Osteoblast (primary cell): ENCODE measurements at regions not wholly inside any gene's neighbourhood (a gene's known extent, or its start where the extent isn't known, plus 50 kb on each side); places are given as distances from the start of the nearest gene placed in this dataset.
A peak's percentile ranks its signal among the peaks of the same experiment; 100 is the strongest.

Source experiments
- DNase-seq: peaks from one replicate; pipeline ENCODE4 v3.0.0; 2011; ENCODE audit warnings: low spot score, mixed read lengths; ENCODE audit not compliant: insufficient read length; ENCODE audit errors: missing footprints
- H2AFZ ChIP-seq: 2 replicates; pipeline ENCODE4 v1.6.0; 2011; ENCODE audit warnings: mild to moderate bottlenecking, low read length
- H3K27ac ChIP-seq: 2 replicates; pipeline ENCODE4 v1.5.1; 2011; ENCODE audit warnings: mild to moderate bottlenecking, low read depth, low read length, moderate library complexity
- H3K27me3 ChIP-seq: 2 replicates; pipeline ENCODE4 v1.6.0; 2012; ENCODE audit warnings: mild to moderate bottlenecking, control low read depth, inconsistent platforms, low read length, moderate library complexity; ENCODE audit not compliant: insufficient read depth
- H3K36me3 ChIP-seq: 2 replicates; pipeline ENCODE4 v1.5.1; 2011; ENCODE audit warnings: mild to moderate bottlenecking, low read length, control low read depth, moderate library complexity; ENCODE audit not compliant: insufficient read depth
- H3K4me1 ChIP-seq: 2 replicates; pipeline ENCODE4 v1.5.1; 2011; ENCODE audit warnings: mild to moderate bottlenecking, low read length, control low read depth, moderate library complexity; ENCODE audit not compliant: insufficient read depth
- H3K4me2 ChIP-seq: 2 replicates; pipeline ENCODE4 v1.6.0; 2011; ENCODE audit warnings: mild to moderate bottlenecking, low read length; ENCODE audit not compliant: insufficient read depth
- H3K4me3 ChIP-seq: fragments of 200-600 bp; sonication (generic); 3 replicates; pipeline ENCODE4 v1.5.1; 2012; ENCODE audit warnings: mild to moderate bottlenecking, low read length, inconsistent platforms; ENCODE audit not compliant: insufficient read depth
- H3K79me2 ChIP-seq: 2 replicates; pipeline ENCODE4 v1.6.0; 2012; ENCODE audit warnings: mild to moderate bottlenecking, low read length, control low read depth, inconsistent platforms; ENCODE audit not compliant: insufficient read depth
- H3K9me3 ChIP-seq: 2 replicates; pipeline ENCODE4 v1.5.1; 2011; ENCODE audit warnings: low read depth, low read length, control low read depth
- H4K20me1 ChIP-seq: 2 replicates; pipeline ENCODE4 v1.6.0; 2012; ENCODE audit warnings: mild to moderate bottlenecking, low read length, control low read depth; ENCODE audit not compliant: insufficient read depth
- TF ChIP-seq, protein P1 (sequence below): IDR thresholded peaks from 2 replicates; pipeline ENCODE4 v1.5.1; 2011; ENCODE audit warnings: mild to moderate bottlenecking, low read depth, low read length, moderate library complexity; ENCODE audit errors: extremely low read depth

DNA sequence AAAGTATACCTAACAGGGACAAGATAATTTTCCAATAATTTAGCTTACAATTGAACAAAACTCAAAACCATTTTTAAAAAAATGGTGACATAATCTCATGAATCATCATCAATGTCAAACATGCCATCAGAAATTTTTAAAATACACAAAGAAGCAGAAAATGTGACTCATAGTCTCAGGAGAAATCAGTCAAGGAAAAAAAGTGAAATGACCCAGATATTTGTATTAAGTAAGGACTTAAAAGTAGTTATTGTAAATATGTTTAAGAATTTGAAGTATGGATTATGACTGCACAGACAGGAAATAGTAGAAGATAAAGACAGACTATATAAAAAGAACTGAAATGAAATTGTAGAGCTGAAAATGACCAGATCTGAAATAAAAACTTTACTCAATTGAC is 473.9 kb upstream of the SYT4 start:
- Histone ChIP-seq H3K4me3 (no peak overlapping the region), H2AFZ (no peak overlapping the region), H3K27ac (no peak overlapping the region), H3K36me3 (no peaks in the 10 kb centered on the region), H3K79me2 (no peaks in the 10 kb centered on the region), H3K27me3 (no peaks in the 10 kb centered on the region), H3K9me3 (no peaks in the 10 kb centered on the region), H3K4me2 (no peak overlapping the region), H3K4me1 (no peaks in the 10 kb centered on the region), H4K20me1 (no peaks in the 10 kb centered on the region)
- TF ChIP-seq, protein P1, sequence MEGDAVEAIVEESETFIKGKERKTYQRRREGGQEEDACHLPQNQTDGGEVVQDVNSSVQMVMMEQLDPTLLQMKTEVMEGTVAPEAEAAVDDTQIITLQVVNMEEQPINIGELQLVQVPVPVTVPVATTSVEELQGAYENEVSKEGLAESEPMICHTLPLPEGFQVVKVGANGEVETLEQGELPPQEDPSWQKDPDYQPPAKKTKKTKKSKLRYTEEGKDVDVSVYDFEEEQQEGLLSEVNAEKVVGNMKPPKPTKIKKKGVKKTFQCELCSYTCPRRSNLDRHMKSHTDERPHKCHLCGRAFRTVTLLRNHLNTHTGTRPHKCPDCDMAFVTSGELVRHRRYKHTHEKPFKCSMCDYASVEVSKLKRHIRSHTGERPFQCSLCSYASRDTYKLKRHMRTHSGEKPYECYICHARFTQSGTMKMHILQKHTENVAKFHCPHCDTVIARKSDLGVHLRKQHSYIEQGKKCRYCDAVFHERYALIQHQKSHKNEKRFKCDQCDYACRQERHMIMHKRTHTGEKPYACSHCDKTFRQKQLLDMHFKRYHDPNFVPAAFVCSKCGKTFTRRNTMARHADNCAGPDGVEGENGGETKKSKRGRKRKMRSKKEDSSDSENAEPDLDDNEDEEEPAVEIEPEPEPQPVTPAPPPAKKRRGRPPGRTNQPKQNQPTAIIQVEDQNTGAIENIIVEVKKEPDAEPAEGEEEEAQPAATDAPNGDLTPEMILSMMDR: no peak
- DNase-seq: no peak

DNA sequence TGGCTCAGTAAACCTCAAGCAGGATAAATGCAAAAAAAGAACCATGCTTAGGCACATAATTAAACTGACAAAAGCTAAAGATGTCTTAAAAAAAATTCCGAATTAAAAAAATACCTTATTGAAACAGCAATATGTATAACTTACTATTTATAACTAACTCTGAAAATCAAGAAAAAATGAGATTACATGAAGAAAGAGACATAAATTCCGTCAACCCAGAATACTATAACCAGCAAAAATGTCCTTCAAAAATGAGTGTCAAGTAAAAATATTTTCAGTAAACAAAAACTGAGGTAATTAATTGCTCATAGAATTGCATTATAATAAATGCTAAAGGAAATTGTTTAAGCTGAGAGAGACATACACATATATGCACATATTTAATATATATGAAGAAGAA is 474.5 kb upstream of the SYT4 start:
- Histone ChIP-seq H3K36me3 (no peaks in the 10 kb centered on the region), H2AFZ (no peak overlapping the region), H3K4me2 (no peak overlapping the region), H3K4me3 (no peak overlapping the region), H3K27me3 (no peaks in the 10 kb centered on the region), H3K79me2 (no peaks in the 10 kb centered on the region), H3K9me3 (no peaks in the 10 kb centered on the region), H3K4me1 (no peaks in the 10 kb centered on the region), H4K20me1 (no peaks in the 10 kb centered on the region), H3K27ac (no peak overlapping the region)
- no peak for DNase-seq
- TF ChIP-seq, protein P1: no peak

GRCh38 chr18:43757273-43757672 is 480.0 kb upstream of the SYT4 start:
- no peaks in the 10 kb centered on the region for H3K36me3 ChIP-seq
- no peaks in the 10 kb centered on the region for H4K20me1 ChIP-seq
- no peak overlapping the region for H3K4me3 ChIP-seq
- no peak overlapping the region for H3K4me2 ChIP-seq
- H3K79me2 ChIP-seq: no peaks in the 10 kb centered on the region
- no peak for DNase-seq
- no peak overlapping the region for H3K27ac ChIP-seq
- no peaks in the 10 kb centered on the region for H3K27me3 ChIP-seq
- TF ChIP-seq, protein P1: no peak
- no peaks in the 10 kb centered on the region for H3K4me1 ChIP-seq
- no peaks in the 10 kb centered on the region for H3K9me3 ChIP-seq
- peak overlapping the region; percentile 2 for H2AFZ ChIP-seq

GRCh38 chr18:43758734-43759133 is 481.4 kb upstream of the SYT4 start:
- H3K4me1 ChIP-seq: no peaks in the 10 kb centered on the region
- no peak overlapping the region for H3K27ac ChIP-seq
- TF ChIP-seq, protein P1: no peak
- H3K9me3 ChIP-seq: no peaks in the 10 kb centered on the region
- no peaks in the 10 kb centered on the region for H3K79me2 ChIP-seq
- no peak for DNase-seq
- no peak overlapping the region for H3K4me3 ChIP-seq
- H3K27me3 ChIP-seq: no peaks in the 10 kb centered on the region
- H3K36me3 ChIP-seq: no peaks in the 10 kb centered on the region
- H2AFZ ChIP-seq: no peak overlapping the region
- no peak overlapping the region for H3K4me2 ChIP-seq
- no peaks in the 10 kb centered on the region for H4K20me1 ChIP-seq
